IMR-90 (cell line): ENCODE measurements at regions not wholly inside any gene's neighbourhood (a gene's known extent, or its start where the extent isn't known, plus 50 kb on each side); places are given as distances from the start of the nearest gene placed in this dataset.

Source experiments
- ATAC-seq: fragments of 200-7000 bp; cut with Tn5 transposase; 2 replicates; pipeline ENCODE4 v1.9.1; 2020; ENCODE audit warnings: low read depth, mild to moderate bottlenecking, moderate library complexity
- BruUV-seq: library from RNA; stranded (reverse); fragments of 400-500 nt; replicated peaks from 2 replicates; lab custom pipeline; 2021; lab: Mats Ljungman, UMichigan
- CTCF ChIA-PET: fragments of 300-600 bp; formaldehyde crosslinking; extraction: SDS; loops from one replicate; lab custom pipeline; 2021; ENCODE audit warnings: antibody characterized with exemption; lab: Yijun Ruan, JAX
- POLR2A ChIA-PET: fragments of 300-600 bp; sonication (Branson Sonifier 250); formaldehyde crosslinking; loops from one replicate; lab custom pipeline; 2022; ENCODE audit warnings: antibody characterized with exemption; ENCODE audit not compliant: unreplicated experiment; lab: Charles Lee
- DNase-seq: peaks from one replicate; pipeline ENCODE4 v3.0.0; 2013
- H2AFZ ChIP-seq: replicated peaks from 2 replicates; pipeline ENCODE3; 2013; ENCODE audit warnings: low read length, mild to moderate bottlenecking; ENCODE audit not compliant: poor library complexity
- H2AK5ac ChIP-seq: 2 replicates; pipeline ENCODE4 v1.6.1; 2013; ENCODE audit warnings: low read depth, low read length, inconsistent platforms
- H2AK9ac ChIP-seq: replicated peaks from 2 replicates; pipeline ENCODE3; 2013; ENCODE audit warnings: mild to moderate bottlenecking, low read depth, low read length, moderate library complexity; ENCODE audit not compliant: poor library complexity
- H2BK120ac ChIP-seq: 2 replicates; pipeline ENCODE4 v1.6.1; 2013; ENCODE audit warnings: low read depth, low read length, inconsistent platforms
- H2BK15ac ChIP-seq: 3 replicates; pipeline ENCODE4 v1.6.1; 2013; ENCODE audit warnings: low read depth, low read length, inconsistent platforms
- H2BK20ac ChIP-seq: 2 replicates; pipeline ENCODE4 v1.6.1; 2013; ENCODE audit warnings: low read depth, mild to moderate bottlenecking, inconsistent platforms, low read length, moderate library complexity
- H2BK5ac ChIP-seq: 2 replicates; pipeline ENCODE4 v1.6.1; 2013; ENCODE audit warnings: mild to moderate bottlenecking, low read depth, low read length, inconsistent platforms; ENCODE audit not compliant: poor library complexity, severe bottlenecking
- H3K14ac ChIP-seq: replicated peaks from 2 replicates; pipeline ENCODE4 v1.6.1; 2013; ENCODE audit warnings: low read depth, low read length, inconsistent platforms
- H3K18ac ChIP-seq: 2 replicates; pipeline ENCODE4 v1.6.1; 2013; ENCODE audit warnings: low read depth, low read length, control low read depth
- H3K23ac ChIP-seq: 2 replicates; pipeline ENCODE4 v1.6.1; 2013; ENCODE audit warnings: low read depth, low read length, inconsistent platforms
- H3K27ac ChIP-seq: 2 replicates; pipeline ENCODE4 v1.5.1; 2013; ENCODE audit warnings: mild to moderate bottlenecking, control low read depth, low read length; ENCODE audit not compliant: insufficient read depth
- H3K27me3 ChIP-seq: 2 replicates; pipeline ENCODE4 v1.6.1; 2013; ENCODE audit warnings: low read length; ENCODE audit not compliant: control insufficient read depth, insufficient read depth
- H3K36me3 ChIP-seq: 2 replicates; pipeline ENCODE4 v1.6.1; 2013; ENCODE audit warnings: low read length, mixed read lengths; ENCODE audit not compliant: control insufficient read depth, insufficient read depth
- H3K4ac ChIP-seq: 2 replicates; pipeline ENCODE4 v1.6.1; 2013; ENCODE audit warnings: low read depth, low read length, inconsistent platforms
- H3K4me1 ChIP-seq: 2 replicates; pipeline ENCODE4 v1.6.1; 2013; ENCODE audit warnings: low read length, mixed read lengths; ENCODE audit not compliant: control insufficient read depth, insufficient read depth
- H3K4me2 ChIP-seq: 2 replicates; pipeline ENCODE4 v1.6.1; 2013; ENCODE audit warnings: low read depth, mild to moderate bottlenecking, control low read depth, low read length, moderate library complexity
- H3K4me3 ChIP-seq: 2 replicates; pipeline ENCODE4 v1.5.1; 2013; ENCODE audit warnings: low read depth, mild to moderate bottlenecking, control low read depth, low read length, moderate library complexity; ENCODE audit not compliant: insufficient read depth
- H3K56ac ChIP-seq: 2 replicates; pipeline ENCODE4 v1.6.1; 2013; ENCODE audit warnings: low read length, inconsistent platforms; ENCODE audit not compliant: insufficient read depth; ENCODE audit errors: extremely low read depth
- H3K79me1 ChIP-seq, 2 experiments: 2 replicates each; pipeline ENCODE4 v1.6.1; 2013; ENCODE audit warnings: low read length in 2 of 2, inconsistent platforms in 1 of 2, low read depth in 1 of 2
- H3K9ac ChIP-seq: 2 replicates; pipeline ENCODE4 v1.6.1; 2013; ENCODE audit warnings: low read depth, low read length, control low read depth
- H3K9me1 ChIP-seq: 2 replicates; pipeline ENCODE4 v1.6.1; 2013; ENCODE audit warnings: low read length, inconsistent platforms; ENCODE audit not compliant: insufficient read depth
- H3K9me3 ChIP-seq: 2 replicates; pipeline ENCODE4 v1.6.1; 2013; ENCODE audit warnings: low read length; ENCODE audit not compliant: control insufficient read depth, insufficient read depth
- H4K20me1 ChIP-seq: 2 replicates; pipeline ENCODE4 v1.6.1; 2013; ENCODE audit warnings: low read length, inconsistent platforms; ENCODE audit not compliant: insufficient read depth
- H4K5ac ChIP-seq: 2 replicates; pipeline ENCODE4 v1.6.1; 2013; ENCODE audit warnings: mild to moderate bottlenecking, low read depth, low read length, control low read depth
- H4K8ac ChIP-seq, 2 experiments: 2 replicates each; pipeline ENCODE4 v1.6.1; 2013; ENCODE audit warnings: low read depth in 2 of 2, low read length in 2 of 2, control low read depth in 1 of 2, inconsistent platforms in 1 of 2
- H4K91ac ChIP-seq: 2 replicates; pipeline ENCODE4 v1.6.1; 2013; ENCODE audit warnings: low read depth, low read length, inconsistent platforms; ENCODE audit not compliant: insufficient read depth
- CEBPB ChIP-seq: IDR thresholded peaks from 2 replicates; pipeline ENCODE4 v1.6.1; 2012; ENCODE audit warnings: low read depth, low read length, improper control_type of control experiment
- CHD1 ChIP-seq: IDR thresholded peaks from 2 replicates; pipeline ENCODE4 v1.6.1; 2012; ENCODE audit warnings: low read depth, low read length, improper control_type of control experiment
- CTCF ChIP-seq: conservative IDR thresholded peaks from 2 replicates; pipeline ENCODE4 v1.5.1; 2012; ENCODE audit warnings: mild to moderate bottlenecking, low read depth, low read length, improper control_type of control experiment
- FOS ChIP-seq: fragments of 150-350 bp; IDR thresholded peaks from 2 replicates; pipeline ENCODE4 v1.6.1; 2016; ENCODE audit warnings: low read depth, low read length
- MAFK ChIP-seq: IDR thresholded peaks from 2 replicates; pipeline ENCODE4 v1.6.1; 2012; ENCODE audit warnings: low read depth, low read length, improper control_type of control experiment
- WGBS, 2 experiments: methylation state at CpG; one replicate each; pipeline versions ENCODE4 v1.1.5 to v1.1.7; 2013; ENCODE audit warnings: missing lambda C conversion rate in 2 of 2; ENCODE audit not compliant: insufficient read length in 1 of 2; ENCODE audit errors: extremely low coverage in 2 of 2; 5-methylcytosine and 5-hydroxymethylcytosine counted together
- dilution Hi-C: fragments of 300-500 bp; cut with HindIII; formaldehyde crosslinking; loops from one replicate; pipeline ENCODE4 v1.14.3; 2018; ENCODE audit warnings: low sequenced_read_pairs; ENCODE audit not compliant: unreplicated experiment
- in situ Hi-C: fragments of 300-500 bp; cut with MboI; formaldehyde crosslinking; loops from 3 replicates; pipeline ENCODE4 v1.14.3; 2019; ENCODE audit warnings: low sequenced_read_pairs, inconsistent platforms, mixed read lengths
- intact Hi-C: fragments of 100-400 bp; cut with micrococcal nuclease; formaldehyde crosslinking; loops from 2 replicates; pipeline ENCODE4 v1.10.0; 2022

GRCh38 chr4:125433453-125433852, 118.7 kb downstream of the FAT4 start:
- Histone ChIP-seq H4K5ac (no peak overlapping the region), H3K27me3 (no peaks in the 10 kb centered on the region), H3K9me3 (no peaks in the 10 kb centered on the region), H3K36me3 (peaks cover 4% of the 10 kb centered on the region), H3K9me1 (no peaks in the 10 kb centered on the region), H2BK20ac (no peak overlapping the region), H3K4me3 (no peak overlapping the region), H3K4ac (no peak overlapping the region), H3K4me2 (peak overlapping the region; percentile 52; the same call in 1 of the 2 replicates), H3K18ac (no peak overlapping the region; the same call in 1 of the 2 replicates), H2BK120ac (no peak overlapping the region), H2AFZ (no peak overlapping the region), H4K8ac (no peak overlapping the region), H3K27ac (no peak overlapping the region), H3K23ac (no peak overlapping the region), H3K4me1 (peaks cover 4% of the 10 kb centered on the region), H3K56ac (no peak overlapping the region), H2AK9ac (no peak overlapping the region), H2BK5ac (no peak overlapping the region), H3K9ac (no peak overlapping the region), H2AK5ac (no peak overlapping the region), H3K14ac (0 out of 2 replicates have a peak overlapping the region, but pooled peaks have one; percentile 7), H2BK15ac (no peak overlapping the region), H3K79me1 (no peaks in the 10 kb centered on the region; a peak in 2 of 4 replicates), H4K91ac (no peak overlapping the region), H4K20me1 (no peaks in the 10 kb centered on the region)
- DNase-seq, result peak; percentile 69
- intact Hi-C loops (loop anchor here (5.0 kb wide), 1 partner anchor 116 kb away; no protein-coding TSS in a partner anchor), in situ Hi-C loops (no loop called here), dilution Hi-C loops (no loop called here)
- no TSS peak for BruUV-seq
- no CpG with 5 or more reads among the region's 2 CpGs for WGBS, 2 experiments
- ChIA-PET POLR2A (interaction anchor here (0.6 kb wide), 1 partner anchor 977 kb away, joined by 5 read pairs; no protein-coding TSS in a partner anchor), CTCF (no interaction called here)
- TF ChIP-seq CEBPB, result no peak
- no peak for TF ChIP-seq MAFK
- TF ChIP-seq CHD1, result no peak
- TF ChIP-seq FOS, result no peak
- no peak for TF ChIP-seq CTCF
- ATAC-seq, result peak; percentile 40
